Ascending aorta (tissue), 2 donors: ENCODE measurements at regions not wholly inside any gene's neighbourhood (a gene's known extent, or its start where the extent isn't known, plus 50 kb on each side); places are given as distances from the start of the nearest gene placed in this dataset.

Source experiments
- DNase-seq, 2 donors: peaks; one replicate each; pipeline ENCODE4 v3.0.0-alpha.2; 2019; ENCODE audit warnings: low spot score in 2 of 2
- H3K27ac ChIP-seq, 2 donors: fragments of 200-600 bp; sonication (generic); one replicate each; pipeline ENCODE4 v1.5.1; 2016 to 2017; ENCODE audit warnings: mild to moderate bottlenecking in 1 of 2
- H3K27me3 ChIP-seq: fragments of 200-600 bp; sonication (generic); one replicate; pipeline ENCODE4 v1.5.1; 2017
- H3K36me3 ChIP-seq, 2 donors: fragments of 200-600 bp; sonication (generic); one replicate each; pipeline ENCODE4 v1.5.1; 2016
- H3K4me1 ChIP-seq, 2 donors: fragments of 200-600 bp; sonication (generic); one replicate each; pipeline ENCODE4 v1.5.1; 2016 to 2017; ENCODE audit warnings: mild to moderate bottlenecking in 1 of 2
- H3K4me3 ChIP-seq, 2 donors: fragments of 200-600 bp; sonication (generic); one replicate each; pipeline ENCODE4 v1.5.1; 2016 to 2017; ENCODE audit warnings: mild to moderate bottlenecking in 1 of 2
- H3K9me3 ChIP-seq, 2 donors: fragments of 200-600 bp; sonication (generic); one replicate each; pipeline ENCODE4 v1.5.1; 2016
- intact Hi-C: fragments of 100-400 bp; cut with DNase I; formaldehyde crosslinking; loops from one replicate; pipeline ENCODE4 v1.15.1; 2023
- TF ChIP-seq, protein P1 (sequence below), 3 experiments: fragments of 200-600 bp in 2 of 3; fragments of 450-650 bp in 1 of 3; sonication (generic) in 2 of 3; IDR thresholded peaks; one replicate each; pipeline ENCODE4 v1.5.1; 2016 to 2019; ENCODE audit warnings: antibody characterized with exemption in 3 of 3, mild to moderate bottlenecking in 1 of 3, moderate library complexity in 1 of 3

GRCh38 chr22:47308886-47309285, 546.4 kb downstream of the TBC1D22A start:
- no peak for DNase-seq
- Histone ChIP-seq H3K9me3 (peaks cover 0 to 11% of the 10 kb centered on the region in 2 donors), H3K4me1 (no peaks in the 10 kb centered on the region), H3K27me3 (no peaks in the 10 kb centered on the region), H3K27ac (no peak overlapping the region), H3K4me3 (no peak overlapping the region), H3K36me3 (no peaks in the 10 kb centered on the region)
- TF ChIP-seq, protein P1, sequence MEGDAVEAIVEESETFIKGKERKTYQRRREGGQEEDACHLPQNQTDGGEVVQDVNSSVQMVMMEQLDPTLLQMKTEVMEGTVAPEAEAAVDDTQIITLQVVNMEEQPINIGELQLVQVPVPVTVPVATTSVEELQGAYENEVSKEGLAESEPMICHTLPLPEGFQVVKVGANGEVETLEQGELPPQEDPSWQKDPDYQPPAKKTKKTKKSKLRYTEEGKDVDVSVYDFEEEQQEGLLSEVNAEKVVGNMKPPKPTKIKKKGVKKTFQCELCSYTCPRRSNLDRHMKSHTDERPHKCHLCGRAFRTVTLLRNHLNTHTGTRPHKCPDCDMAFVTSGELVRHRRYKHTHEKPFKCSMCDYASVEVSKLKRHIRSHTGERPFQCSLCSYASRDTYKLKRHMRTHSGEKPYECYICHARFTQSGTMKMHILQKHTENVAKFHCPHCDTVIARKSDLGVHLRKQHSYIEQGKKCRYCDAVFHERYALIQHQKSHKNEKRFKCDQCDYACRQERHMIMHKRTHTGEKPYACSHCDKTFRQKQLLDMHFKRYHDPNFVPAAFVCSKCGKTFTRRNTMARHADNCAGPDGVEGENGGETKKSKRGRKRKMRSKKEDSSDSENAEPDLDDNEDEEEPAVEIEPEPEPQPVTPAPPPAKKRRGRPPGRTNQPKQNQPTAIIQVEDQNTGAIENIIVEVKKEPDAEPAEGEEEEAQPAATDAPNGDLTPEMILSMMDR (IDR thresholded peaks at IDR 0.05) = no peak
- intact Hi-C loops = no loop called here

DNA sequence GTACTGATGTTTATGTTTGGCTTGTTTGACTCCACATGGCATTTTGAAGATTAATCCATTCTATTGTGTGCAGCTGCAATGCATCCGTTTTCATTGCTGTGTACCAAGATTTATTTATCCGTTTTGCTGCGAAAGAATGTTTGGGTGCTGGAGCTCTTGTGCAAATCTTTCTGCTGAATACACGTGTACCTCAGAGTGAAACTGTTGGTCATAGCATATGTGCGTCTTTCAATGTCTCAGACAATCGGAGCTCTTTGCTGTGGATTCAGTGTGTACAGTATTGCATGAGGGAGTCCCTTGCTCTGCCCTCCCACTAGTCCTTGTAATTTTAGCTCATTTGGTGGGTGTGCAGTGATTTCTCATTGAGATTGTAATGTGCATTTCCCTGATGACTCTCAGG, 545.4 kb downstream of the TBC1D22A start:
- no peaks in the 10 kb centered on the region for H3K27me3 ChIP-seq
- no peaks in the 10 kb centered on the region for H3K4me1 ChIP-seq
- DNase-seq = no peak
- no peaks in the 10 kb centered on the region for H3K36me3 ChIP-seq
- no peak overlapping the region for H3K27ac ChIP-seq
- intact Hi-C loops = no loop called here
- no peak overlapping the region for H3K4me3 ChIP-seq
- TF ChIP-seq, protein P1 (IDR thresholded peaks at IDR 0.05) = no peak
- peaks cover 0 to 7% of the 10 kb centered on the region in 2 donors for H3K9me3 ChIP-seq

GRCh38 chr22:47307326-47307725, 544.9 kb downstream of the TBC1D22A start:
- intact Hi-C loops = no loop called here
- Histone ChIP-seq H3K27me3 (no peaks in the 10 kb centered on the region), H3K27ac (no peak overlapping the region), H3K36me3 (no peaks in the 10 kb centered on the region), H3K4me1 (no peaks in the 10 kb centered on the region), H3K4me3 (no peak overlapping the region), H3K9me3 (peaks cover 0 to 2% of the 10 kb centered on the region in 2 donors)
- DNase-seq = no peak
- TF ChIP-seq, protein P1 (IDR thresholded peaks at IDR 0.05) = no peak

DNA sequence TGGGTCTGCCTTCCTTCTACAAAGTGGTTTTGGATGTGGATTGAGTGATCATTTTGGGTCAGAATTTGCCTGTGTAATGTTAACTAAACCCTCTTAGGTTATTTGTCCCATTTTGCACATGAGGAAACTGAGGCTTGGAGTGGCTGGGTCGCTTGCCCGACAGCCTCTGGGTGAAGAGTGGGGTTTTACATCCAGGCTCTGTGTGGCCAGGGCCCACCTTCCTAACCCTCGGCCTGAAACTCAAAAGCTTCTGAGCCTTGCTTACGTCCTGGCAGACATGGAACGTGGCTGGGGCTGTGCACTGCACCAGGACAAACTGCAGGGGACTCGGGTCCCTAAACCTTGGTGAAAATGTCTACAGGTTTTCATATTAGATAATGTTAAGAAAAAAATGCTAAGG, 542.4 kb downstream of the TBC1D22A start:
- no peak for DNase-seq
- no peaks in the 10 kb centered on the region for H3K36me3 ChIP-seq
- TF ChIP-seq, protein P1 (IDR thresholded peaks at IDR 0.05) = no peak
- no peak overlapping the region for H3K4me3 ChIP-seq
- H3K27ac ChIP-seq = no peak overlapping the region
- H3K9me3 ChIP-seq = no peaks in the 10 kb centered on the region
- no peaks in the 10 kb centered on the region for H3K4me1 ChIP-seq
- no peaks in the 10 kb centered on the region for H3K27me3 ChIP-seq
- intact Hi-C loops = no loop called here

- Histone ChIP-seq H3K27me3 (no peaks in the 10 kb centered on the region), H3K4me1 (no peaks in the 10 kb centered on the region), H3K4me3 (no peak overlapping the region), H3K27ac (no peak overlapping the region), H3K36me3 (no peaks in the 10 kb centered on the region), H3K9me3 (no peaks in the 10 kb centered on the region)
- TF ChIP-seq, protein P1 (IDR thresholded peaks at IDR 0.05) = no peak
- DNase-seq = no peak
- intact Hi-C loops = no loop called here
Observed at GRCh38 chr22:47304191-47304831, 541.9 kb downstream of the TBC1D22A start.
